T1000 (cell line): ENCODE measurements at regions not wholly inside any gene's neighbourhood (a gene's known extent, or its start where the extent isn't known, plus 50 kb on each side); places are given as distances from the start of the nearest gene placed in this dataset.

Source experiments
- DNase-seq: peaks from one replicate; lab custom pipeline; 2025; ENCODE audit warnings: mixed read lengths; lab: John Stamatoyannopoulos, UW

DNA sequence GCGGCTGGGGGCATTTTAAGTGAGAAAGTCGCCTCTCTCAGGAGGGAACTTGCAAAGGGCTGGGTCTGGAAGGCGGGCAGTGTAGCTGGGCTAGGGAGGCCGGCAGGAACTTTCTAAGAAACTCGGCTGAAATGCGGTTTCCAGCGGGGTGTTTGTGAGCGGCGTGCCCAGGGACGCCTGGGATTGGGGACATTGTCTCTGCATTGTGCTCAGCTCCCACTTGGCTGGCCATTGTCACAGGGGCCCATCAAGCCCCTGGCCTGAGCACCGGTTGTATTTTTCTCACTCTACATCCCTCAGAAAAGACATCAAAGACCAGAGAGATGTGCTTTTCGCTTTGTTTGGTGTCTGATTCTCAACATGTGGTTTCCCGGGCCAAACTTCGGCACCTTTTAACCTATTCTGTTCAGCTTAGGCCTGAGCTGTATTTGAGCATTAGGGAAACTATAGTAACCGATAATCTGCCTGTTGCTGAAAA is 291.1 kb upstream of the IRX3 start:
- DNase-seq = no peak

GRCh38 chr16:54576785-54577184 is 290.2 kb upstream of the IRX3 start:
- no peak for DNase-seq

DNA sequence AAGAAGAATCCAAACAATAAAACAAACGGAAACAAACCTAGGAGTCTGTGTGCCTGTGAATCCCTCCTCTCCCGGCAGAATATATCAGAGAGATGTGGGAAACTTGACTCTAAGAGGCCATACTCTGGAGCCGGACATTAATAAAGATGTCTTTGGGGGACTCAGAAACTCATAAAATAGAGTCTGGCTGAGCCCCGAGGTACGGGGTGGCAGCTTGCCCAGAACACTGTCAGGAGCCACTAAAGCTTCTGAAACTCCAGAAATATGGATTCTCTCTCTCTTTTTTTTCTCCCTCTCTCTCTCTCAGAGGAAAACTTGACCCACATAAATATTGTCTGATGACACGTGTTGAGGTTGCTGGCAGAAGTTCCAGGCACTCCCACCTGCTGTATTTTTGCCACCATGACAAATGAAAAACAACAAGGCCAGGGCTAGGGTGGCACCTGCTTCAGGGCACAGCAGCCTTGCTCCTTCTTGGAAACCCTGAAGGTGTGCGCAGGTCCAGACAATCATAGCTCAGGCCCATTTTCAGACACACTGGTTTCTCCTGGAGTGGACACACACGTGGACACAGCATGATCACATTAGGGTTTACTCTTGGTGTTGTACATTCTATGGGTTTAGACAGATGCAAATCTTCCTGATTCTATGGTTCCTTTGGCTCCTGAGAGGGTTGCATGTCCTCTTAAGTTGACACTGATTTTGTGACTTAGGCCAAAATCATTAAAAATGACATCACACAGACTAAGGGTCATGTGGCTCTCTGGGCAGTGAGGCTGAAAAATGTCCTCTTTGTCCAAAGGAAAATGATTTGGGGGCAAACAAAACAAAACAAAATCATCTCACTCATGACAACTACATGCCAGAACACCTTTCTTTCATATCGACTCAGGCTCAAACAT is 282.6 kb upstream of the IRX3 start:
- DNase-seq = no peak

- DNase-seq = no peak
These were observed 278.3 kb upstream of the IRX3 start for GRCh38 chr16:54564841-54565240.

DNA sequence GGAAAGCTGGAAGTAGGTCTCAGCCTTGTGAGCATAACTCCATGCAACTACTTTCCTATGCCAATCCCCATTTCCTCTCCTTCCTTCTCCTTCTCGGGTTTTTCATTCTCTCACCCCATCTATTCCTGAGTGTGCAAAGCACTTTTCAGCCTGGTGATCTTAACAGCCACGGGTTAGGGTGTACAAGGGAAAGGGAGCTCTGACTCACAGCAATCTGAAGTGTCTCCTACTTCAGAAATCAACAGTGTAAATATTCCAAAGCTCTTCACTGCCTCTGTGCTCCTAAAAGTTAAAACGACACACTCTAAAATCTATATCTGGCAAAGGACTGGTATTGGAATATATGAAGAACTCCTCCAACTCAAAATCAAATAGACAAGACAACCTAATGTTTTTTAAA is 268.0 kb upstream of the IRX3 start:
- no peak for DNase-seq

DNA sequence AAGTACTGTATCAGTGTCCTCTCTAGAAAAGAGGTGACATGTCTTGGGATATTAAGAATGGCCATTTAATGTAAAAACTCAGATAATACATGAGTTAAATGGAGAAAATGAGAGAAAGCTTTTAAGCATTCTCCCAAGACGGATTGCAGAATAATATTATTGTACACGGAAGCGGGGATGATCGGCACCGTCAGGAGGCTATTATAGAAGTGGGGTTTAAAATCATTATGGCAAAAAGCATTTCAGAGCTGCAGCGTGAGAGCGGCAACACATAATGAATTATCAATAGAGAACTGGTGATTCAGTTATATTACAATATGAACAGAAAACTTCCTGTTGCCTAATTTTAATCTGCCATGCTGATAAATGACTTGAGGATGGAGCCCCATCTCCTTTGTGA is 261.7 kb upstream of the IRX3 start:
- no peak for DNase-seq

- DNase-seq = no peak
These were observed 260.5 kb upstream of the IRX3 start for GRCh38 chr16:54547052-54547451.

DNA sequence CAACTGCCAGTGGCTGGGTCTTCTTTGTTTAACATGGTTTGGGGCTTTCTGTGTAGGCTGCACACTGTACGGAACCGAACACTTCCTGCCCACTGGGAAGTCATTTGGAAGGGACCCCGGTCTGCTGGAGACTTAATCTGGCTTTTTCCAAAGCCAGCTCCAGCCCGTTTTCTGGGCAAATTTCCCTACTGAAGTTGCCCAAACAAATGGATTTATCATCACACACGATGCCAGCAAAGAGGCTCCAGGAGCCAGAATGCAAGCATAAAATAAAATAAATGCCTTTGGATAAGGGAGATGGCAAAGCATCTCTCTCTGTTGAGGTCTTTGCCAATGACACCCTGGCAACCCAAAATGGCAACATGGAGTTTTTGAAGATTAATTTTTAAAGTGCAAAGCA is 259.9 kb upstream of the IRX3 start:
- no peak for DNase-seq

- DNase-seq = no peak
These were observed 259.4 kb upstream of the IRX3 start for GRCh38 chr16:54545854-54546511.

GRCh38 chr16:54544553-54545180 is 258.1 kb upstream of the IRX3 start:
- DNase-seq = no peak

DNA sequence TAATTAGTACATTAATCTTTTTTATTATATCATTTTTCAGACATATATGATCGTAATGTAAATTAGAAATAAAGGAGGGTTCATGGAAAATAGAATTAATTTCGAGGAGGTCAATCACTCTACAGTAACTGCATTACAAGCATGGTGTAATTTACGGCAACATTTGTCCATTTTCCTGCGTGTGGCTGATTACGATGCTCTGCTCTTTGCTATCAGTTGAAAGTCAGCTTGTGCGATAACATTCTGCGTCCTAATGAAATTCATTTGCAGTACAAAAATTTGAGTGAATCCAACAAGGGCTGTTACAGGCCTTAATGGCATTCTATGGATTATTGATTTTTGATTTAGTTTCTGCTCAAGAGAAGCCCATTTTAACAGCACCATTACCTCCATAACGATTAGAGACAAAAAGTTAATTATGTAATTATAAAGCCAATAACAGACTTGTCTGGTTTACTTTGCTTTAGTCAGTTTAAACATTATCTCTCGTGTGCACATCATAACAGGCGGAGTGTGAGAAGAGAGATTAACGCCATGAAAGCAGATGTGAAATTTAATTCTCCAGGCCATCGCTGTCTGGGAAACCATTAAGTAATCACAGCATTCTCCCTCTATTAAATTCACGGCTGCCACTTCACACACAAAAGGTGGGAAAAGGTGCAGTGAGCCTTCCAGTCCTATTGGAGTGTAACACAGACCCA is 256.4 kb upstream of the IRX3 start:
- no peak for DNase-seq

GRCh38 chr16:54540525-54541180 is 254.1 kb upstream of the IRX3 start:
- DNase-seq = no peak

DNA sequence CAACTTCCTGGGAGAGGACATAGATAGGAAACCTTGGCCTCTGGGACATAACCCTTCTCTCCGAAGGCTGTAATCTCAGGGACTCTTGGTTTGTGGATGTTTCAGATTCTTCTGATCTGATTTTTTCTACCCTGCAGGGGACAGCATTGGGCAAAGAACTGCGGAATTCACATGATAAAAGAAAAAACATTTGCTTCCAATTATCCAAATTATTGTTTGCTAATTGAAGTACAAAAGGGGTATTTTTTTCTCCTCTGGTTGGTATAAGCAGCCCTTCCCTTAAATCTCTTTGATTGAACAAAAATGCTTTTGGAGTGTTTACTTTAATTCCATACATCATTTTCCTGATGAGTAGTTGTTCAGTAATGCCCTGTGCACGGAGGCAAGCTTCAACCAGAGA is 251.7 kb upstream of the IRX3 start:
- DNase-seq = no peak

- no peak for DNase-seq
These were observed 247.4 kb upstream of the IRX3 start for GRCh38 chr16:54533856-54534490.

DNA sequence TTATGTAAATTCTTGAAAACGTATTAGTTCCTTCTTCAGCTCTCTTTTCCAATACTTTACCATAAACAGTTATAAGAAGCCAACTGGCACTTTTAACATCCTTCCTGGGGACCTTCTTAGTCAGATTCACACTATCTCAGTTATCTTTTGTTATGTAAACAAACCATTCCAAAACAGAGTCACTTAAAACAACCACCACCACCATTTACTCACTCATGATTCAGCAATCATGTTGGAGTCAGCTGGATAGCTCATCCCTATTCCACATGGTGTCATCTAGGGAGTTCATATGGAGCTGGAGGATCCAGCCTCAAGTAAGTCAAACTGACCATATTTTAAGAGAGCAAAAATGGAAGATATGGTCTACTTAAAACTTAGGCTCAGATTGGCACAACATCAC is 240.3 kb upstream of the IRX3 start:
- no peak for DNase-seq

DNA sequence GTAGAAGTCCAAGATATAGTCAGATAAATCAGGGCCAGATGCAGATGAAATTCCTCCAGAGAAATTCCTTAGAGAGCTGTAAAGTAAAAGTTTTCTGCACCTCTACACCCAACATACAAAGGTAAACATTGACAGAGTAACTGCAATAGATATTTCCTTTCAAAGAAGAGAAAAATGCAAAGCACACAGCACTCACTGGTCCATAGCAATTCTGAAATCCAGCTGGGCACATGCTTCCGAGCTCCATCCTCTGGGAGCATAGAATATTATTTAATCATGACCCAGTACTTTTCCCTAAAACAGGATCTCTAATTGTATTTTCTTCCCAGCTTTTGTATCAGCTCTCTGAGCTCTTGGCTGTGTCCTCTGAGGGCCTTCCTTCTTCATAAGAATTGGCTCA is 239.5 kb upstream of the IRX3 start:
- no peak for DNase-seq

DNA sequence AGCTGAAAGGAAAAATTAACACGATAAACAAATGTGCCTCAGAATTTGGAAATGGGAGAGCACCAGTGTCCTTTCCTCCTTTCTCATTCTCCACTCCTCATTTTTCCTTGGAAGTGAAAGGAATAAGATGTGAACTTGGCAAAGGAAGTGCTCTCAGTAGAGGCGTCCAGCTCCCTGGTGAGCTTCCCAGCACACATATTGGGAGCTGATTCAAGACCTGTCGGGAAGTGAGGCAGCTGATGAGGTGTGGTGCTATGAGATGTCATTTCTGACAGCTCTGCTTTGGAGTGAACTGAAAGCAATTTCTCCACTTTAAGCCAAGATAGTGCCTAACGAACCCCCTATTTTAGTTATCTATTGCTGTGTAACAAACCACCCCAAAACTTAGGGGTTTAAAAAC is 238.5 kb upstream of the IRX3 start:
- no peak for DNase-seq

GRCh38 chr16:54522584-54522983 is 236.0 kb upstream of the IRX3 start:
- no peak for DNase-seq

- no peak for DNase-seq
These were observed 234.7 kb upstream of the IRX3 start for GRCh38 chr16:54521327-54521726.

GRCh38 chr16:54519161-54519695 is 232.6 kb upstream of the IRX3 start:
- DNase-seq = no peak

DNA sequence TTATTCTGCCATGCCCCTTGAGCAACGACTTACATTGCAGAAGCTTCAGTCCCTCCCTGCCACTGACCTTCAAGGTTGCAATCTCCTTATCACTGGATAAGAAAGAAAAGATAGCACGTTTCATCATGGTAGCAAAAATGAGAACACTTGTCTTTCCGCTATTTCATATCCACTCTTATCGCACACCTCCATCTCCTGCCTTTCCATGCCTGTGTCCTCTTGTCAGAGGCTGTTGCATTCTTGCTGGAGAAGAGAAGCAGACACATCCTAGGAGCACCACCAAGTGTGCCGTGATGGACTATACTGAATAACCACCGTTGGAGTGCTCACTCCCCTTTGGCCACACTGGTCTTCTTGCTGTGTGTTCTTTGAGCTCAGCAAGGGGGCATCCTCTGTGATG is 230.6 kb upstream of the IRX3 start:
- no peak for DNase-seq
